GM12878 (cell line): ENCODE measurements at regions not wholly inside any gene's neighbourhood (a gene's known extent, or its start where the extent isn't known, plus 50 kb on each side); places are given as distances from the start of the nearest gene placed in this dataset.

Experiments used
- ATAC-seq: fragments of 200-7000 bp; cut with Tn5 transposase; 3 replicates; pipeline ENCODE4 v1.9.1; 2020; ENCODE audit warnings: mild to moderate bottlenecking, moderate library complexity
- BruUV-seq: library from RNA; stranded (reverse); fragments of 400-500 nt; replicated peaks from 2 replicates; lab custom pipeline; 2021; lab: Mats Ljungman, UMichigan
- CTCF ChIA-PET: fragments of 300-600 bp; sonication (Branson Sonifier 250); formaldehyde crosslinking; extraction: SDS; loops from one replicate; lab custom pipeline; 2021; ENCODE audit warnings: inconsistent platforms; lab: Yijun Ruan, JAX
- POLR2A ChIA-PET: fragments of 350-600 bp; formaldehyde crosslinking; extraction: SDS; loops from one replicate; lab custom pipeline; 2021; ENCODE audit warnings: inconsistent platforms; lab: Charles Lee
- RAD21 ChIA-PET: fragments of 300-600 bp; sonication (Branson Sonifier 250); formaldehyde crosslinking; loops from one replicate; lab custom pipeline; 2023; ENCODE audit warnings: antibody characterized with exemption; ENCODE audit not compliant: unreplicated experiment; lab: Charles Lee
- SMC1A ChIA-PET: fragments of 300-600 bp; sonication (Branson Sonifier 250); formaldehyde crosslinking; loops from one replicate; lab custom pipeline; 2023; ENCODE audit not compliant: unreplicated experiment, uncharacterized antibody; lab: Charles Lee
- DNase-seq: peaks from one replicate; pipeline ENCODE4 v3.0.0-alpha.2; 2011; ENCODE audit warnings: low read depth, low spot score
- FAIRE-seq: peaks from 3 replicates; lab custom pipeline; 2011; peaks lifted over from hg19 to GRCh38; lab: Jason Lieb, UNC
- H2AFZ ChIP-seq: 2 replicates; pipeline ENCODE4 v1.6.0; 2011; ENCODE audit warnings: low read depth, low read length, control low read depth; ENCODE audit not compliant: control insufficient read depth
- H3K27ac ChIP-seq: 2 replicates; pipeline ENCODE4 v1.5.1; 2011; ENCODE audit warnings: control low read depth; ENCODE audit not compliant: control insufficient read depth, insufficient read depth
- H3K27me3 ChIP-seq, 2 experiments: replicated peaks in 1 of 2; 2 replicates each; pipeline versions ENCODE4 v1.6.0 to v1.6.1; 2011; ENCODE audit warnings: low read length in 1 of 2; ENCODE audit not compliant: control insufficient read depth in 2 of 2, insufficient read depth in 2 of 2
- H3K36me3 ChIP-seq, 2 experiments: 2 replicates each; pipeline ENCODE4 v1.5.1; 2011; ENCODE audit warnings: low read length in 1 of 2; ENCODE audit not compliant: control insufficient read depth in 2 of 2, insufficient read depth in 2 of 2
- H3K4me1 ChIP-seq: 2 replicates; pipeline ENCODE4 v1.6.1; 2011; ENCODE audit warnings: mild to moderate bottlenecking, low read length, moderate library complexity, mixed read lengths; ENCODE audit not compliant: control insufficient read depth, insufficient read depth
- H3K4me2 ChIP-seq: 2 replicates; pipeline ENCODE4 v1.6.0; 2011; ENCODE audit warnings: control low read depth; ENCODE audit not compliant: control insufficient read depth, insufficient read depth
- H3K4me3 ChIP-seq: fragments of 200-600 bp; sonication (generic); 2 replicates; pipeline ENCODE4 v1.5.1; 2016
- H3K79me2 ChIP-seq: 2 replicates; pipeline ENCODE4 v1.6.0; 2011; ENCODE audit warnings: low read length; ENCODE audit not compliant: control insufficient read depth, insufficient read depth
- H3K9ac ChIP-seq: 2 replicates; pipeline ENCODE4 v1.8.0; 2011; ENCODE audit warnings: low read length, control low read depth, mixed read lengths; ENCODE audit not compliant: control insufficient read depth, insufficient read depth
- H3K9me3 ChIP-seq: replicated peaks from 3 replicates; pipeline ENCODE4 v1.5.1; 2011; ENCODE audit warnings: mild to moderate bottlenecking, low read length; ENCODE audit not compliant: control insufficient read depth, insufficient read depth
- H4K20me1 ChIP-seq: 2 replicates; pipeline ENCODE4 v1.6.0; 2011; ENCODE audit not compliant: control insufficient read depth, insufficient read depth
- ATF3 ChIP-seq: IDR thresholded peaks from 2 replicates; pipeline ENCODE4 v1.6.1; 2011; ENCODE audit warnings: low read depth, mild to moderate bottlenecking, low read length, moderate library complexity, borderline replicate concordance; ENCODE audit errors: extremely low read depth
- CREB1 ChIP-seq: IDR thresholded peaks from 2 replicates; pipeline ENCODE4 v1.6.1; 2012; ENCODE audit warnings: low read depth, mild to moderate bottlenecking, inconsistent platforms
- EGR1 ChIP-seq, 2 experiments: IDR thresholded peaks; 1 replicate in 1 of 2; 2 replicates in 1 of 2; pipeline ENCODE4 v1.6.1; 2011 to 2012; ENCODE audit warnings: low read depth in 2 of 2, low read length in 2 of 2, borderline replicate concordance in 1 of 2, mild to moderate bottlenecking in 1 of 2, moderate library complexity in 1 of 2
- EZH2 ChIP-seq: IDR thresholded peaks from 2 replicates; pipeline ENCODE4 v1.6.1; 2012; ENCODE audit warnings: low read depth, mild to moderate bottlenecking, control low read depth, inconsistent platforms, low read length, borderline replicate concordance; ENCODE audit not compliant: control insufficient read depth
- IKZF2 ChIP-seq, 2 experiments: fragments of 450-650 bp; IDR thresholded peaks; 2 replicates each; pipeline ENCODE4 v1.6.1; 2017; ENCODE audit warnings: mild to moderate bottlenecking in 2 of 2, moderate library complexity in 2 of 2
- IRF5 ChIP-seq: fragments of 450-650 bp; IDR thresholded peaks from 2 replicates; pipeline ENCODE4 v1.6.1; 2017; ENCODE audit warnings: borderline replicate concordance
- MYC ChIP-seq: IDR thresholded peaks from 2 replicates; pipeline ENCODE4 v1.6.1; 2011; ENCODE audit warnings: mild to moderate bottlenecking, low read length, moderate library complexity, inconsistent platforms; ENCODE audit not compliant: insufficient read depth, insufficient replicate concordance, insufficient read length, severe bottlenecking
- NFXL1 ChIP-seq: fragments of 450-650 bp; IDR thresholded peaks from 2 replicates; pipeline ENCODE4 v1.6.1; 2017; ENCODE audit warnings: antibody characterized with exemption, mild to moderate bottlenecking, borderline replicate concordance
- POLR2AphosphoS5 ChIP-seq: IDR thresholded peaks from 2 replicates; pipeline ENCODE4 v1.6.1; 2011; ENCODE audit warnings: mild to moderate bottlenecking, low read length, inconsistent platforms
- RBBP5 ChIP-seq: fragments of 200-600 bp; sonication (generic); conservative IDR thresholded peaks from 2 replicates; pipeline ENCODE4 v1.6.1; 2016
- SMC3 ChIP-seq: IDR thresholded peaks from 2 replicates; pipeline ENCODE4 v1.6.1; 2011; ENCODE audit warnings: low read length, improper control_type of control experiment, borderline replicate concordance
- STAT1 ChIP-seq: fragments of 450-650 bp; conservative IDR thresholded peaks from 2 replicates; pipeline ENCODE4 v1.6.1; 2014; ENCODE audit warnings: antibody characterized with exemption, mild to moderate bottlenecking
- SUPT20H ChIP-seq: IDR thresholded peaks from 2 replicates; pipeline ENCODE4 v1.6.1; 2011; ENCODE audit warnings: low read depth, mild to moderate bottlenecking, low read length, moderate library complexity, borderline replicate concordance; ENCODE audit not compliant: control insufficient read depth
- TARDBP ChIP-seq: IDR thresholded peaks from 2 replicates; pipeline ENCODE4 v1.6.1; 2016; ENCODE audit warnings: borderline replicate concordance
- YY1 ChIP-seq: IDR thresholded peaks from 2 replicates; pipeline ENCODE4 v1.6.1; 2011; ENCODE audit warnings: low read depth, mild to moderate bottlenecking, low read length
- ZNF24 ChIP-seq: fragments of 450-650 bp; IDR thresholded peaks from 2 replicates; pipeline ENCODE4 v1.6.1; 2017; ENCODE audit warnings: antibody characterized with exemption, mild to moderate bottlenecking
- ZSCAN29 ChIP-seq: fragments of 450-650 bp; IDR thresholded peaks from 2 replicates; pipeline ENCODE4 v1.6.1; 2017; ENCODE audit warnings: mild to moderate bottlenecking, moderate library complexity
- WGBS: methylation state at CpG from one replicate; pipeline ENCODE4 v1.1.6; 2016; ENCODE audit warnings: low lambda C conversion rate; ENCODE audit not compliant: insufficient replicate concordance, insufficient coverage; ENCODE audit errors: missing lambda C conversion rate; 5-methylcytosine and 5-hydroxymethylcytosine counted together
- in situ Hi-C: fragments of 300-500 bp; cut with MboI; formaldehyde crosslinking; loops from 9 replicates; pipeline ENCODE4 v1.14.3; 2018; ENCODE audit warnings: mixed read lengths
- intact Hi-C: fragments of 100-400 bp; cut with micrococcal nuclease; formaldehyde crosslinking; loops from one replicate; pipeline ENCODE4 v1.14.2; 2022; ENCODE audit not compliant: unreplicated experiment
- TF ChIP-seq, protein P1 (sequence below): IDR thresholded peaks from 2 replicates; pipeline ENCODE4 v1.6.1; 2012; ENCODE audit warnings: low read length, inconsistent platforms

DNA sequence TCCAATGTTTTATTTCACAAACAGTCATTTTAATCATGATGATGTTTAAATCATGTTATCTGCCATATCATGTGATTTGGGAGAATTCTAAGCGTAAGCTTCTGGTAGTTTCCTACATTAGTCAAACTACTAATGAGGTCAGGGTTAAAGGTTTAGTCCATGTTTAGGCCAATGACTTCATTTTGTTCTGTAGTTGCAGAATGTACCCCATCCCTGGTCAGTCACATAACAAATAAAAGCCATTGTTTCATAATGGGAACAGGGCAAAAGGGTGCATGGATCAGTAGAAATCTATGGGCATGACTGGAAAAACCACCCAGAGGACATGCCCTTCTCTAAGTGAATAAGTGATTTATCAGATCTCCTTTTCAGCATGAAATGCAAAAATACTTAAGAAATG is 138.4 kb upstream of the ABCB5 start:
- in situ Hi-C loops (no loop called here), intact Hi-C loops (no loop called here)
- DNase-seq (no peak), FAIRE-seq (no peak), ATAC-seq (no peak)
- POLR2A ChIA-PET = no interaction called here
- SMC1A ChIA-PET = no interaction called here
- RAD21 ChIA-PET = interaction anchor here (0.8 kb wide), 1 partner anchor 122 kb away, joined by 3 read pairs; no protein-coding TSS in a partner anchor
- Histone ChIP-seq H2AFZ (no peak overlapping the region), H3K4me3 (no peak overlapping the region), H3K9ac (no peak overlapping the region), H3K36me3 (no peaks in the 10 kb centered on the region), H3K79me2 (no peaks in the 10 kb centered on the region), H3K27me3 (no peaks in the 10 kb centered on the region), H3K9me3 (no peaks in the 10 kb centered on the region), H4K20me1 (no peaks in the 10 kb centered on the region), H3K27ac (no peak overlapping the region), H3K4me2 (no peak overlapping the region), H3K4me1 (no peaks in the 10 kb centered on the region)
- 95% methylated on average over 1 of the region's 1 CpG for WGBS
- TF ChIP-seq SUPT20H (no peak), POLR2AphosphoS5 (no peak), EZH2 (no peak), SMC3 (no peak), TARDBP (no peak), ZNF24 (no peak), RBBP5 (no peak), MYC (no peak), CREB1 (no peak)
- CTCF ChIA-PET = no interaction called here
- no TSS peak for BruUV-seq

DNA sequence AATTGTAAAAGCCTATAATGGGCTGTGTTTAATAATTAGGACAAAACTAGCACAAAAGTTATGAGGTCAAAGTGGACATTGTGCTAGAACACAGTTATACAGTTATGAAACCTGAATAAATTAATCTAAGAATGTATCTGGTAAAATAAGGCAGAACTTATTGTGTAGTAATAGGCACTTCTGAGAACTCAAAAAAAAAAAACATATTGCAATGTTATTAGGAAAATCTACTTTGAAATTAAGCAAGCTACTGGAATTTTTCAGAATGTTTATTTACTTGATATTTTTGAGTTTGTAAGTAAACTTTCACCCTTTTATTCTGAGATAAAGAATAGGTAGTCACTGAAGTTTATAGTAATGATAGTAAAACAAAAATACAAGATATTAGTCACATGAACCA is 135.8 kb upstream of the ABCB5 start:
- POLR2A ChIA-PET = no interaction called here
- in situ Hi-C loops = no loop called here
- TF ChIP-seq, protein P1, sequence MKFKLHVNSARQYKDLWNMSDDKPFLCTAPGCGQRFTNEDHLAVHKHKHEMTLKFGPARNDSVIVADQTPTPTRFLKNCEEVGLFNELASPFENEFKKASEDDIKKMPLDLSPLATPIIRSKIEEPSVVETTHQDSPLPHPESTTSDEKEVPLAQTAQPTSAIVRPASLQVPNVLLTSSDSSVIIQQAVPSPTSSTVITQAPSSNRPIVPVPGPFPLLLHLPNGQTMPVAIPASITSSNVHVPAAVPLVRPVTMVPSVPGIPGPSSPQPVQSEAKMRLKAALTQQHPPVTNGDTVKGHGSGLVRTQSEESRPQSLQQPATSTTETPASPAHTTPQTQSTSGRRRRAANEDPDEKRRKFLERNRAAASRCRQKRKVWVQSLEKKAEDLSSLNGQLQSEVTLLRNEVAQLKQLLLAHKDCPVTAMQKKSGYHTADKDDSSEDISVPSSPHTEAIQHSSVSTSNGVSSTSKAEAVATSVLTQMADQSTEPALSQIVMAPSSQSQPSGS = no peak
- TF ChIP-seq NFXL1 (no peak), YY1 (no peak), IKZF2 (IDR thresholded peaks at IDR 0.05) (no peak), EGR1 (IDR thresholded peaks at IDR 0.05; ENCODE audit: borderline replicate concordance in 1 of 2, low read depth in 2 of 2, low read length in 2 of 2) (no peak), ZSCAN29 (no peak), STAT1 (no peak), IRF5 (no peak), ATF3 (no peak)

More for the DNA sequence above, 135.8 kb upstream of the ABCB5 start:
- no peaks in the 10 kb centered on the region for H3K79me2 ChIP-seq
- no peaks in the 10 kb centered on the region for H3K4me1 ChIP-seq
- H2AFZ ChIP-seq = no peak overlapping the region
- SMC1A ChIA-PET = interaction anchor here (0.6 kb wide), 1 partner anchor 105 kb away, joined by 3 read pairs; no protein-coding TSS in a partner anchor
- H3K36me3 ChIP-seq = no peaks in the 10 kb centered on the region
- H3K4me2 ChIP-seq = no peak overlapping the region
- H4K20me1 ChIP-seq = no peaks in the 10 kb centered on the region
- no peak overlapping the region for H3K27ac ChIP-seq
- no peaks in the 10 kb centered on the region for H3K27me3 ChIP-seq
- CTCF ChIA-PET = no interaction called here
- BruUV-seq = no TSS peak
- no peak overlapping the region for H3K9ac ChIP-seq
- RAD21 ChIA-PET = interaction anchor here (1.2 kb wide), 1 partner anchor 118 kb away, joined by 3 read pairs; no protein-coding TSS in a partner anchor
- H3K9me3 ChIP-seq = no peaks in the 10 kb centered on the region
- ATAC-seq (no peak), DNase-seq (no peak), FAIRE-seq (no peak)
- no peak overlapping the region for H3K4me3 ChIP-seq
- intact Hi-C loops = no loop called here
